GM12873 (cell line): ENCODE measurements at regions not wholly inside any gene's neighbourhood (a gene's known extent, or its start where the extent isn't known, plus 50 kb on each side); places are given as distances from the start of the nearest gene placed in this dataset.

ENCODE experiments used
- TF ChIP-seq, protein P1 (sequence below): IDR thresholded peaks from 2 replicates; pipeline ENCODE4 v1.5.1; 2012; ENCODE audit warnings: low read depth, mild to moderate bottlenecking, moderate library complexity, low read length, control low read depth; ENCODE audit not compliant: insufficient read depth; ENCODE audit errors: missing control alignments

DNA sequence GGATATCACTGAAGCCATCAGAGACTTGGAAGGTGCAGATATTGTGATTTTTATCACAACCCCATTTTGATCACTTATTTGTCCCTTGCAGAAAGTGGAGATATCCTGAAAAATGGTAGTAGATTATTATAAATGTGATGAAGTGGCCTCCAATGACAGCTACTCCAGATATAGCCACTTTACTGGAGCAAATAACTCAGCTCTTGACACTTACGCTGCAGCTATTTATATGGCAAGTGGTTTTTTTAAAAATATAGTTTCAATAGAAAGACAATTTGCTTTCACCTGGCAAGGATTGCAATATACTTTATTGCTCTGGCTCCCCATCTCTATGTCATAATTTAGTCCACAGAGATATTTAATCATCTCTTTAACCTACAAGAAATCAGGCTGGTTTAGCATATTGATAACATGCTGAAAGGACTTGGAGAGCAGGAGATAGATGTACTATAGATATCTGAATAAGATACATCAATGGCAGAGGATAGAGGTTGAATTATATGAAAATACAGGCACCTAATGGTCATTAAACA lies 182.8 kb upstream of the SKOR2 start:
- TF ChIP-seq, protein P1, sequence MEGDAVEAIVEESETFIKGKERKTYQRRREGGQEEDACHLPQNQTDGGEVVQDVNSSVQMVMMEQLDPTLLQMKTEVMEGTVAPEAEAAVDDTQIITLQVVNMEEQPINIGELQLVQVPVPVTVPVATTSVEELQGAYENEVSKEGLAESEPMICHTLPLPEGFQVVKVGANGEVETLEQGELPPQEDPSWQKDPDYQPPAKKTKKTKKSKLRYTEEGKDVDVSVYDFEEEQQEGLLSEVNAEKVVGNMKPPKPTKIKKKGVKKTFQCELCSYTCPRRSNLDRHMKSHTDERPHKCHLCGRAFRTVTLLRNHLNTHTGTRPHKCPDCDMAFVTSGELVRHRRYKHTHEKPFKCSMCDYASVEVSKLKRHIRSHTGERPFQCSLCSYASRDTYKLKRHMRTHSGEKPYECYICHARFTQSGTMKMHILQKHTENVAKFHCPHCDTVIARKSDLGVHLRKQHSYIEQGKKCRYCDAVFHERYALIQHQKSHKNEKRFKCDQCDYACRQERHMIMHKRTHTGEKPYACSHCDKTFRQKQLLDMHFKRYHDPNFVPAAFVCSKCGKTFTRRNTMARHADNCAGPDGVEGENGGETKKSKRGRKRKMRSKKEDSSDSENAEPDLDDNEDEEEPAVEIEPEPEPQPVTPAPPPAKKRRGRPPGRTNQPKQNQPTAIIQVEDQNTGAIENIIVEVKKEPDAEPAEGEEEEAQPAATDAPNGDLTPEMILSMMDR: no peak

- TF ChIP-seq, protein P1: no peak
Observed at GRCh38 chr18:47427923-47428637, 176.6 kb upstream of the SKOR2 start.

DNA sequence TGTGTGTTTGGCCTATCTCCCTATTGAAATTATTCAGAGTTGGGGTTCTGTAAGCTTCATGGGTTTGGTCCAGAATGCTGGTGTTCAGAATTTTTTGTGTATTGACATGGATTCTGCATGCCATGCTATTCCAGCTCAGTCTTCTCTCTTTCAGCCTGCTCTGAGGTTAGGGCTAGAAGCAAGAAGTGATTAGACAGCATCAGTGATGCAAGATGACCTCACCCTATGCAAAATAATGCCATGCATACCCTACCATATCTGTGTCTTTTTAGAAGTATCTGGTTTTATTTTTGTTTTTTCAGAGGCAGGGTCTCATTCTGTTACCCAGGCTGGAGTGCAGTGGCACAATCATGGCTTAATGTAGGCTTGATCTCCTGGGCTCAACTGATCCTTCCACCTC lies 175.6 kb upstream of the SKOR2 start:
- TF ChIP-seq, protein P1: no peak

GRCh38 chr18:47425365-47425764 lies 173.9 kb upstream of the SKOR2 start:
- TF ChIP-seq, protein P1: no peak

DNA sequence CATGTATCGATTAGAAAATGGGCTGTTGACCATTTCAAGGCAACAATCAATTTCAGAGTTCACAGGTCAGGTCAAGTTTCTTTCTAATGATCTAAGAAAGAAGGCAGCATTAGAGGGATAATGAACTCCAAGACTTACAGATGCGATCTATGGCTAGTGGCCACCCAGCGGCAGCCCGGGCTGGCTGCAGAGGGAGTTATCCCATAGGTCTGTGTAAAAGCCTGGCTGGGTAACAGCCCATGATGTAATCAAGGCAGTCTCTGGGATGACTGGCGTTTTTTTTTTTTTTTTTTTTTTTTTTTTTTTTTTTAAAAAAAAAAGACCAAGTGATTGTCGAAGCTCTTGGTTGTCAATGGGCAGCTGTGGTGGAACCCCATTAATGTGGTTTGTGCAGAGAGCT lies 171.1 kb upstream of the SKOR2 start:
- TF ChIP-seq, protein P1: no peak

DNA sequence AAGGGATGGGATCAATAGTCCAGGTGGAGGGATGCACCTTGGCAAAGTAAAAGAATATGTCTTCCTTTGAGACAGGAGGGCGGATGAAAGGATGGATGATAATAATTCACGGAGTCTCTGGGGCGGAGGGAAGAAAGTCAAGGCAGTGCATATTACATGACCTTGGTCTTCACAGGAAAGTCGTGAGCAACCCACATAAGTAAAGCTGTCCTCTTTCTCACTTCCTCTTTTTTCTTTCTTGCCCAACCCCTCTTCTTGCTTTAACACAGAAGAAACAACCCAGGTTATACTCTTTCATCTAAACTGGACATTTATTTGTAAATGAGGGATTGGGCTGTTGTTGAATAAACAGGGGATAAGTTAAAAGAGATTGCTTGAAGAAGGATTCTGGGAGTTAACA lies 168.7 kb upstream of the SKOR2 start:
- TF ChIP-seq, protein P1: no peak

GRCh38 chr18:47418746-47419145 lies 167.3 kb upstream of the SKOR2 start:
- TF ChIP-seq, protein P1: no peak
